ENCODE measurements at regions not wholly inside any gene's neighbourhood (a gene's known extent, or its start where the extent isn't known, plus 50 kb on each side); places are given as distances from the start of the nearest gene placed in this dataset.

GRCh38 chr11:80993536-80993935, 1552.7 kb upstream of the TENM4 start:
- TF ChIP-seq CTCF (IDR thresholded peaks at IDR 0.05), result no peak

GRCh38 chr11:80990885-80991284, 1550.1 kb upstream of the TENM4 start:
- no peak for TF ChIP-seq CTCF (IDR thresholded peaks at IDR 0.05)

- no peak for TF ChIP-seq CTCF (IDR thresholded peaks at IDR 0.05)
Observed at GRCh38 chr11:80987171-80987570, 1546.3 kb upstream of the TENM4 start.

- no peak for TF ChIP-seq CTCF (IDR thresholded peaks at IDR 0.05)
Observed at GRCh38 chr11:80986421-80987074, 1545.7 kb upstream of the TENM4 start.

GRCh38 chr11:80980227-80980626, 1539.4 kb upstream of the TENM4 start:
- no peak for TF ChIP-seq CTCF (IDR thresholded peaks at IDR 0.05)

GRCh38 chr11:80973786-80974185, 1533.0 kb upstream of the TENM4 start:
- TF ChIP-seq CTCF (IDR thresholded peaks at IDR 0.05), result no peak

- no peak for TF ChIP-seq CTCF (IDR thresholded peaks at IDR 0.05)
Observed at GRCh38 chr11:80970037-80970436, 1529.2 kb upstream of the TENM4 start.

- TF ChIP-seq CTCF (IDR thresholded peaks at IDR 0.05), result no peak
Observed at GRCh38 chr11:80967649-80968048, 1526.8 kb upstream of the TENM4 start.
